Fibroblast of lung (primary cell): ENCODE measurements at regions not wholly inside any gene's neighbourhood (a gene's known extent, or its start where the extent isn't known, plus 50 kb on each side); places are given as distances from the start of the nearest gene placed in this dataset.
"Not testable (repeated sequence)": the region's sequence is repeated elsewhere in the genome, so short reads cannot be mapped to it uniquely, and the experiment has no call there.

Source experiments
- EZH2 ChIP-seq: IDR thresholded peaks from 2 replicates; pipeline ENCODE4 v1.5.1; 2012; ENCODE audit warnings: low read length, control low read depth, mild to moderate bottlenecking; ENCODE audit errors: missing control alignments
- TF ChIP-seq, protein P1 (sequence below), 2 donors: IDR thresholded peaks in 1 of 2; conservative IDR thresholded peaks in 1 of 2; 1 replicate in 1 of 2; 2 replicates in 1 of 2; pipeline ENCODE4 v1.5.1; 2011 to 2012; ENCODE audit warnings: low read length in 2 of 2, control low read depth in 1 of 2, inconsistent platforms in 1 of 2, low read depth in 1 of 2, mild to moderate bottlenecking in 1 of 2

- TF ChIP-seq, protein P1, sequence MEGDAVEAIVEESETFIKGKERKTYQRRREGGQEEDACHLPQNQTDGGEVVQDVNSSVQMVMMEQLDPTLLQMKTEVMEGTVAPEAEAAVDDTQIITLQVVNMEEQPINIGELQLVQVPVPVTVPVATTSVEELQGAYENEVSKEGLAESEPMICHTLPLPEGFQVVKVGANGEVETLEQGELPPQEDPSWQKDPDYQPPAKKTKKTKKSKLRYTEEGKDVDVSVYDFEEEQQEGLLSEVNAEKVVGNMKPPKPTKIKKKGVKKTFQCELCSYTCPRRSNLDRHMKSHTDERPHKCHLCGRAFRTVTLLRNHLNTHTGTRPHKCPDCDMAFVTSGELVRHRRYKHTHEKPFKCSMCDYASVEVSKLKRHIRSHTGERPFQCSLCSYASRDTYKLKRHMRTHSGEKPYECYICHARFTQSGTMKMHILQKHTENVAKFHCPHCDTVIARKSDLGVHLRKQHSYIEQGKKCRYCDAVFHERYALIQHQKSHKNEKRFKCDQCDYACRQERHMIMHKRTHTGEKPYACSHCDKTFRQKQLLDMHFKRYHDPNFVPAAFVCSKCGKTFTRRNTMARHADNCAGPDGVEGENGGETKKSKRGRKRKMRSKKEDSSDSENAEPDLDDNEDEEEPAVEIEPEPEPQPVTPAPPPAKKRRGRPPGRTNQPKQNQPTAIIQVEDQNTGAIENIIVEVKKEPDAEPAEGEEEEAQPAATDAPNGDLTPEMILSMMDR (conservative IDR thresholded peaks at IDR 0.05 in 1 of 2, IDR thresholded peaks at IDR 0.05 in 1 of 2; ENCODE audit: low read depth in 1 of 2, low read length in 2 of 2): not testable (repeated sequence)
- TF ChIP-seq EZH2: not testable (repeated sequence)
Observed at GRCh38 chr6:112541847-112542246, 194.7 kb downstream of the RFPL4B start.
